ENCODE measurements at regions not wholly inside any gene's neighbourhood (a gene's known extent, or its start where the extent isn't known, plus 50 kb on each side); places are given as distances from the start of the nearest gene placed in this dataset.
"Not testable (repeated sequence)": the region's sequence is repeated elsewhere in the genome, so short reads cannot be mapped to it uniquely, and the experiment has no call there.

- no peak for DNase-seq (ENCODE audit: low read depth, low spot score)
These were observed 88.1 kb downstream of the POSTN start for GRCh38 chr13:37510441-37510840.

GRCh38 chr13:37505531-37505930, 93.0 kb downstream of the POSTN start:
- DNase-seq (ENCODE audit: low read depth, low spot score): no peak

- no peak for DNase-seq (ENCODE audit: low read depth, low spot score)
These were observed 94.3 kb downstream of the POSTN start for GRCh38 chr13:37504251-37504650.

- DNase-seq (ENCODE audit: low read depth, low spot score): no peak
These were observed 95.3 kb downstream of the POSTN start for GRCh38 chr13:37503287-37503686.

GRCh38 chr13:37502303-37502993, 96.1 kb downstream of the POSTN start:
- not testable (repeated sequence) for DNase-seq (ENCODE audit: low read depth, low spot score)

GRCh38 chr13:37501187-37501586, 97.4 kb downstream of the POSTN start:
- no peak for DNase-seq (ENCODE audit: low read depth, low spot score)

- DNase-seq (ENCODE audit: low read depth, low spot score): no peak
These were observed 103.5 kb downstream of the POSTN start for GRCh38 chr13:37495046-37495445.

GRCh38 chr13:37493775-37494174, 104.8 kb downstream of the POSTN start:
- no peak for DNase-seq (ENCODE audit: low read depth, low spot score)

- no peak for DNase-seq (ENCODE audit: low read depth, low spot score)
These were observed 105.6 kb downstream of the POSTN start for GRCh38 chr13:37492741-37493514.

GRCh38 chr13:37492075-37492474, 106.5 kb downstream of the POSTN start:
- DNase-seq (ENCODE audit: low read depth, low spot score): no peak

- no peak for DNase-seq (ENCODE audit: low read depth, low spot score)
These were observed 106.9 kb downstream of the POSTN start for GRCh38 chr13:37491661-37492060.

GRCh38 chr13:37490176-37490779, 108.3 kb downstream of the POSTN start:
- no peak for DNase-seq (ENCODE audit: low read depth, low spot score)

- no peak for DNase-seq (ENCODE audit: low read depth, low spot score)
These were observed 109.8 kb downstream of the POSTN start for GRCh38 chr13:37488726-37489125.

GRCh38 chr13:37486171-37486681, 112.3 kb downstream of the POSTN start:
- no peak for DNase-seq (ENCODE audit: low read depth, low spot score)

- DNase-seq (ENCODE audit: low read depth, low spot score): no peak
These were observed 112.8 kb downstream of the POSTN start for GRCh38 chr13:37485756-37486155.

GRCh38 chr13:37484056-37484455, 114.5 kb downstream of the POSTN start:
- no peak for DNase-seq (ENCODE audit: low read depth, low spot score)

GRCh38 chr13:37482331-37482730, 116.2 kb downstream of the POSTN start:
- DNase-seq (ENCODE audit: low read depth, low spot score): no peak

- no peak for DNase-seq (ENCODE audit: low read depth, low spot score)
These were observed 116.7 kb downstream of the POSTN start for GRCh38 chr13:37481885-37482227.

- no peak for DNase-seq (ENCODE audit: low read depth, low spot score)
These were observed 117.3 kb downstream of the POSTN start for GRCh38 chr13:37481011-37481884.

- DNase-seq (ENCODE audit: low read depth, low spot score): no peak
These were observed 118.7 kb downstream of the POSTN start for GRCh38 chr13:37479916-37480315.

GRCh38 chr13:37476874-37477273, 121.7 kb downstream of the POSTN start:
- DNase-seq (ENCODE audit: low read depth, low spot score): no peak
